HG03159 (cell line): ENCODE measurements at regions not wholly inside any gene's neighbourhood (a gene's known extent, or its start where the extent isn't known, plus 50 kb on each side); places are given as distances from the start of the nearest gene placed in this dataset.
A peak's percentile ranks its signal among the peaks of the same experiment; 100 is the strongest.

Experiments used
- ATAC-seq: cut with Tn5 transposase; IDR thresholded peaks from one replicate; pipeline ENCODE4 v1.9.1; 2021; ENCODE audit warnings: mild to moderate bottlenecking, moderate library complexity; ENCODE audit not compliant: unreplicated experiment

GRCh38 chr14:89013698-89014568 is 189.5 kb downstream of the TTC8 start:
- ATAC-seq = no peak

- ATAC-seq = no peak
These were observed 190.1 kb downstream of the TTC8 start for GRCh38 chr14:89014569-89014850.

GRCh38 chr14:89015016-89015415 is 190.6 kb downstream of the TTC8 start:
- ATAC-seq = no peak

- ATAC-seq = no peak
These were observed 193.0 kb downstream of the TTC8 start for GRCh38 chr14:89017417-89017816.

GRCh38 chr14:89022274-89022673 is 197.8 kb downstream of the TTC8 start:
- ATAC-seq = no peak

- no peak for ATAC-seq
These were observed 200.2 kb downstream of the TTC8 start for GRCh38 chr14:89024691-89025090.

GRCh38 chr14:89025561-89026236 is 201.2 kb downstream of the TTC8 start:
- no peak for ATAC-seq

GRCh38 chr14:89027097-89027740 is 202.8 kb downstream of the TTC8 start:
- ATAC-seq = peak; percentile 85

GRCh38 chr14:89028462-89029134 is 204.1 kb downstream of the TTC8 start:
- no peak for ATAC-seq

- no peak for ATAC-seq
These were observed 205.7 kb downstream of the TTC8 start for GRCh38 chr14:89029961-89030694.

- ATAC-seq = no peak
These were observed 206.5 kb downstream of the TTC8 start for GRCh38 chr14:89030921-89031320.

GRCh38 chr14:89032086-89032649 is 207.7 kb downstream of the TTC8 start:
- ATAC-seq = no peak

GRCh38 chr14:89033756-89034155 is 209.3 kb downstream of the TTC8 start:
- no peak for ATAC-seq

GRCh38 chr14:89036371-89036770 is 211.9 kb downstream of the TTC8 start:
- no peak for ATAC-seq

- ATAC-seq = no peak
These were observed 212.6 kb downstream of the TTC8 start for GRCh38 chr14:89037065-89037464.

- peak; percentile 25 for ATAC-seq
These were observed 215.6 kb downstream of the TTC8 start for GRCh38 chr14:89040080-89040459.

- peak; percentile 59 for ATAC-seq
These were observed 216.2 kb downstream of the TTC8 start for GRCh38 chr14:89040460-89041256.

GRCh38 chr14:89041257-89041582 is 216.8 kb downstream of the TTC8 start:
- peak; percentile 27 for ATAC-seq

- ATAC-seq = no peak
These were observed 217.6 kb downstream of the TTC8 start for GRCh38 chr14:89042021-89042420.

- no peak for ATAC-seq
These were observed 228.9 kb downstream of the TTC8 start for GRCh38 chr14:89053303-89053702.
